Neural progenitor cell (in vitro differentiated cells): ENCODE measurements at regions not wholly inside any gene's neighbourhood (a gene's known extent, or its start where the extent isn't known, plus 50 kb on each side); places are given as distances from the start of the nearest gene placed in this dataset.

Source experiments
- EZH2 ChIP-seq: fragments of 200-600 bp; sonication (generic); IDR thresholded peaks from 2 replicates; pipeline ENCODE4 v1.6.1; 2017; ENCODE audit warnings: antibody characterized with exemption, mild to moderate bottlenecking, moderate library complexity
- EZH2phosphoT487 ChIP-seq: fragments of 200-600 bp; sonication (generic); IDR thresholded peaks from 2 replicates; pipeline ENCODE4 v1.6.1; 2017; ENCODE audit warnings: antibody characterized with exemption
- TF ChIP-seq, protein P1 (sequence below): fragments of 200-600 bp; sonication (generic); IDR thresholded peaks from 2 replicates; pipeline ENCODE4 v1.5.1; 2017; ENCODE audit warnings: antibody characterized with exemption, mild to moderate bottlenecking

DNA sequence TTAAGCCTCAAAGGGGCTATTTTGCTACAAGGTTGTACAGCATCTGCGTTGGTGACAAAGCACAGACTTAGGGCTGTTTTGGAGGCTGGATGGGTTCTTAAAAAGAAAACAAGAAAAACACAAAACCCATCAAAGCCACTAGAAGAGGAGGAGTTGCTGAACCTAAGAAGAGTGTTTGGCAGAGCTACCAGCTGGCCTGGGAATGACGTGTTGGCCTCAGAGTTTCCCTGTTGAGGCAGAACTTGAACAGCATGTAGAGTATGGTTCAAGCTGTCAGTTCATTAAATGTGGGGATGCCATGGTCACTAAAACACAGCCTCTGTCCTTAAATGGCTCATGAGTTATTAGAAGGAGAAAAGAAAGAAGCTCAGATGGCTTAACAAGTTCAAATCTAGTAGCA, 162.5 kb downstream of the TTC32 start:
- TF ChIP-seq, protein P1, sequence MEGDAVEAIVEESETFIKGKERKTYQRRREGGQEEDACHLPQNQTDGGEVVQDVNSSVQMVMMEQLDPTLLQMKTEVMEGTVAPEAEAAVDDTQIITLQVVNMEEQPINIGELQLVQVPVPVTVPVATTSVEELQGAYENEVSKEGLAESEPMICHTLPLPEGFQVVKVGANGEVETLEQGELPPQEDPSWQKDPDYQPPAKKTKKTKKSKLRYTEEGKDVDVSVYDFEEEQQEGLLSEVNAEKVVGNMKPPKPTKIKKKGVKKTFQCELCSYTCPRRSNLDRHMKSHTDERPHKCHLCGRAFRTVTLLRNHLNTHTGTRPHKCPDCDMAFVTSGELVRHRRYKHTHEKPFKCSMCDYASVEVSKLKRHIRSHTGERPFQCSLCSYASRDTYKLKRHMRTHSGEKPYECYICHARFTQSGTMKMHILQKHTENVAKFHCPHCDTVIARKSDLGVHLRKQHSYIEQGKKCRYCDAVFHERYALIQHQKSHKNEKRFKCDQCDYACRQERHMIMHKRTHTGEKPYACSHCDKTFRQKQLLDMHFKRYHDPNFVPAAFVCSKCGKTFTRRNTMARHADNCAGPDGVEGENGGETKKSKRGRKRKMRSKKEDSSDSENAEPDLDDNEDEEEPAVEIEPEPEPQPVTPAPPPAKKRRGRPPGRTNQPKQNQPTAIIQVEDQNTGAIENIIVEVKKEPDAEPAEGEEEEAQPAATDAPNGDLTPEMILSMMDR: no peak
- TF ChIP-seq EZH2phosphoT487 (no peak), EZH2 (no peak)
